GM12891 (cell line): ENCODE measurements at regions not wholly inside any gene's neighbourhood (a gene's known extent, or its start where the extent isn't known, plus 50 kb on each side); places are given as distances from the start of the nearest gene placed in this dataset.
"Not testable (repeated sequence)": the region's sequence is repeated elsewhere in the genome, so short reads cannot be mapped to it uniquely, and the experiment has no call there.

ENCODE experiments used
- PAX5 ChIP-seq: IDR thresholded peaks from 2 replicates; pipeline ENCODE4 v1.6.1; 2011; ENCODE audit warnings: low read length, moderate library complexity, mild to moderate bottlenecking; ENCODE audit not compliant: insufficient read depth, severe bottlenecking
- POLR2AphosphoS5 ChIP-seq: IDR thresholded peaks from 2 replicates; pipeline ENCODE4 v1.6.1; 2011; ENCODE audit warnings: low read depth, low read length, control low read depth

DNA sequence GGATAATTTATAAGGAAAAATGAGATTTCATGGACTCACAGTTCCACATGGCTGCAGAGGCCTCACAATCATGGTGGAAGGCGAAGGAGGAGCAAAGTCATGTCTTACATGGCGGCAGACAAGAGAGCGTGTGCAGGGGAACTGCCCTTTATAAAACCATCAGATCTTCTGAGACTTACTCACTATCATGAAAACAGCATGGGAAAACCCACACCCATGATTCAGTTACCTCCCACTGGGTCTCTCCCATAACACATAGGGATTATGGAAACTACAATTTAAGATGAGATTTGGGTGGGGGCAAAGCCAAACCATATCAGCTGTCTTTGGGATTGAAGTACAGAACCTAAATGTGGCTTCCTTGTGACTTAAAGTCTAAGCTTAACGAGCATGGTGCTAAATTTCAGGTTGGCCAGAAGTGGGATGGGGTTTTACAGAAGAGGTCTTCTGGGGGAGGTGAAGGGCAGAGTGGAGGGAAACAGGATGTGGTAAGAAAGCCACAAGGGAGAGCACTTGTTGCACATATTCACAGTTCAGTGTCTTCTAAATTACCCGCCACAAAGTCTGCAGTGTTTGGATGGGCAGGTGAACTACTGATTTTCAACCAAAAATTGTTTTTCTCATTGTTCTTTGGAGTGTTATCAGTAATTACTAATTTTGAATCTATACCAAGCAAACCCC lies 49.7 kb upstream of the ARL17B start:
- not testable (repeated sequence) for TF ChIP-seq PAX5, POLR2AphosphoS5
